WTC11 (cell line): ENCODE measurements at regions not wholly inside any gene's neighbourhood (a gene's known extent, or its start where the extent isn't known, plus 50 kb on each side); places are given as distances from the start of the nearest gene placed in this dataset.

Experiments
- TF ChIP-seq, protein P1 (sequence below): sonication (generic); formaldehyde crosslinking; IDR thresholded peaks from 2 replicates; pipeline ENCODE4 v1.8.1; 2023; ENCODE audit warnings: mild to moderate bottlenecking, missing genetic modification reagents, moderate library complexity
- TF ChIP-seq, protein P2 (sequence below): sonication (generic); formaldehyde crosslinking; IDR thresholded peaks from 2 replicates; pipeline ENCODE4 v1.8.1; 2022; ENCODE audit warnings: low read depth, missing genetic modification reagents, borderline replicate concordance

DNA sequence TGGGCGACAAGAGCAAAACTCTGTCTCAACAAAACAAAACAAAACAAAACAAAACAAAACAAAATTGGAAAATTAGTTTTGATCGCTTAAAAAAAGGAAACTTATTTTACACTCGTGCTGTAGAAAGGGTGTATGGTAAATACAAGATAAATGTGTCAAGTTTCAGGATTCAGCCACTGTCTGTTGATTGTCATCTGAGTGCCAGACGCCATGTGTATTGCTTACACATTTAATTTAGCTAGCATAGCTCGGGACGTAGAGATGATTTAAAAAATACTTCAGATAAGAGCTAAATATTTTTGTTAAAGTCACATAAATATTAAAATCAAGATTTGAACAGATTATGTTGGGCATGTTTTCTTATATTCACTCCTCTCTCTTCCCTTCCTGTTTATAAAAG is 568.1 kb upstream of the ZNF804A start:
- TF ChIP-seq, protein P1, sequence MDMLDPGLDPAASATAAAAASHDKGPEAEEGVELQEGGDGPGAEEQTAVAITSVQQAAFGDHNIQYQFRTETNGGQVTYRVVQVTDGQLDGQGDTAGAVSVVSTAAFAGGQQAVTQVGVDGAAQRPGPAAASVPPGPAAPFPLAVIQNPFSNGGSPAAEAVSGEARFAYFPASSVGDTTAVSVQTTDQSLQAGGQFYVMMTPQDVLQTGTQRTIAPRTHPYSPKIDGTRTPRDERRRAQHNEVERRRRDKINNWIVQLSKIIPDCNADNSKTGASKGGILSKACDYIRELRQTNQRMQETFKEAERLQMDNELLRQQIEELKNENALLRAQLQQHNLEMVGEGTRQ (CRISPR knock-in tag) = no peak
- TF ChIP-seq, protein P2, sequence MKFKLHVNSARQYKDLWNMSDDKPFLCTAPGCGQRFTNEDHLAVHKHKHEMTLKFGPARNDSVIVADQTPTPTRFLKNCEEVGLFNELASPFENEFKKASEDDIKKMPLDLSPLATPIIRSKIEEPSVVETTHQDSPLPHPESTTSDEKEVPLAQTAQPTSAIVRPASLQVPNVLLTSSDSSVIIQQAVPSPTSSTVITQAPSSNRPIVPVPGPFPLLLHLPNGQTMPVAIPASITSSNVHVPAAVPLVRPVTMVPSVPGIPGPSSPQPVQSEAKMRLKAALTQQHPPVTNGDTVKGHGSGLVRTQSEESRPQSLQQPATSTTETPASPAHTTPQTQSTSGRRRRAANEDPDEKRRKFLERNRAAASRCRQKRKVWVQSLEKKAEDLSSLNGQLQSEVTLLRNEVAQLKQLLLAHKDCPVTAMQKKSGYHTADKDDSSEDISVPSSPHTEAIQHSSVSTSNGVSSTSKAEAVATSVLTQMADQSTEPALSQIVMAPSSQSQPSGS (CRISPR knock-in tag) = no peak
